ENCODE measurements at regions not wholly inside any gene's neighbourhood (a gene's known extent, or its start where the extent isn't known, plus 50 kb on each side); places are given as distances from the start of the nearest gene placed in this dataset.

DNA sequence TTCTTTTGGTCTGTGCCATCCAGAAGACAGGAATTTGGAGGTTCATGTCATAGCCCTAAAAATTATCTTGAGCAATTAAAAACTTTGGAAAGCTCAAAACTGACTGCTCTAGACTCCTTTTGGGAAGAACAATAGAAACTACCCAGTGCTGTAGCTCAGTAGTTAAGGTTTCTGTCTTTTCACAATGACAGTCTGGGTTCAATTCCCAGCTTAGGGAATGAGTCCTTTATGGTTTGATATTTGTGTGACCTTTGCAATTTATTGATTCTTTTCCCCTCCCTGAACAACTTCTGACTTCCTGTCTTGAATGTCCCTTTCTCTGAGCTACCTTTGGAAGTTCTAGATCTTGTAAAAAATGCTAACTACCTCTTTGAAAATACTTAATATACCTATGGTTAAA is 603.3 kb upstream of the IGFBP3 start:
- TF ChIP-seq, protein P1, sequence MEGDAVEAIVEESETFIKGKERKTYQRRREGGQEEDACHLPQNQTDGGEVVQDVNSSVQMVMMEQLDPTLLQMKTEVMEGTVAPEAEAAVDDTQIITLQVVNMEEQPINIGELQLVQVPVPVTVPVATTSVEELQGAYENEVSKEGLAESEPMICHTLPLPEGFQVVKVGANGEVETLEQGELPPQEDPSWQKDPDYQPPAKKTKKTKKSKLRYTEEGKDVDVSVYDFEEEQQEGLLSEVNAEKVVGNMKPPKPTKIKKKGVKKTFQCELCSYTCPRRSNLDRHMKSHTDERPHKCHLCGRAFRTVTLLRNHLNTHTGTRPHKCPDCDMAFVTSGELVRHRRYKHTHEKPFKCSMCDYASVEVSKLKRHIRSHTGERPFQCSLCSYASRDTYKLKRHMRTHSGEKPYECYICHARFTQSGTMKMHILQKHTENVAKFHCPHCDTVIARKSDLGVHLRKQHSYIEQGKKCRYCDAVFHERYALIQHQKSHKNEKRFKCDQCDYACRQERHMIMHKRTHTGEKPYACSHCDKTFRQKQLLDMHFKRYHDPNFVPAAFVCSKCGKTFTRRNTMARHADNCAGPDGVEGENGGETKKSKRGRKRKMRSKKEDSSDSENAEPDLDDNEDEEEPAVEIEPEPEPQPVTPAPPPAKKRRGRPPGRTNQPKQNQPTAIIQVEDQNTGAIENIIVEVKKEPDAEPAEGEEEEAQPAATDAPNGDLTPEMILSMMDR (IDR thresholded peaks at IDR 0.05; ENCODE audit: borderline replicate concordance, extremely low read depth, insufficient read depth): no peak
- no peak overlapping the region for H3K9ac ChIP-seq (ENCODE audit: low read length in 3 of 3)
- no peak overlapping the region for H3K4me3 ChIP-seq (ENCODE audit: low read length in 3 of 3)
- peaks cover 0 to 10% (median 0%) of the 10 kb centered on the region in 3 donors for H3K9me3 ChIP-seq (ENCODE audit: control insufficient read depth in 2 of 3, insufficient read depth in 1 of 3, low read length in 3 of 3)
- H3K27me3 ChIP-seq (ENCODE audit: control insufficient read depth, insufficient read depth, low read length): no peaks in the 10 kb centered on the region
- no peaks in the 10 kb centered on the region for H3K4me1 ChIP-seq (ENCODE audit: control insufficient read depth in 2 of 3, insufficient read depth in 2 of 3, low read depth in 1 of 3, low read length in 3 of 3)
- DNase-seq (no peak), FAIRE-seq (no peak)
- intact Hi-C loops (cut with DNase I): no loop called here
- no peaks in the 10 kb centered on the region for H3K36me3 ChIP-seq (ENCODE audit: control insufficient read depth in 2 of 3, insufficient read depth in 3 of 3, low read length in 3 of 3)
- H3K27ac ChIP-seq (ENCODE audit: low read depth in 2 of 2, low read length in 2 of 2): no peak overlapping the region

DNA sequence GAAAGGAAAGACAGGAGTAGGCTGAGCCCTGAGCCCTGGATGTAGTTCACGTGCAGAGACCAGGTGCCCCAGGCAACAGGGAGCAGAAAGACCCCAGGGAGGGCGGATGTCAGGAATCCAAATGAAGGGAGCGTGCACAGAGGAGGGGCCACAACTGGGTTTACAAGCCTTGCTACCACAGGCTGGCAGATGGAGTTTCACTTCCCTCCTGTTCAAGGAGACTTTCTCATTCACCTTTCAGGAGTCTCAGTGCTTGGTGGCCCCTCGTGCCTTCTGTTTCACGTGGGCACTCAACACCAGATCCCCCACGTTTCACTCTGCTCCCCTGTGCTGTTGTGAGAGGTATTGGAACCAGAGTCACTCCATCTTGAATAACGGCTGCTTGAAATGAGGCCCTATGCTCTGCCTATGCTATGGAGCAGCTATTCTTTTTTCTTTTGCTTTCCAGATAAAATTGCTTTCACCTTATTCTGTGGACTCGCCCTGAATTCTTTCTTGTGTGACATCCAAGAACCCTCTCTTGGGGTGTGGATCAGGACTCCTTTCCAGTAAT is 601.4 kb upstream of the IGFBP3 start:
- Histone ChIP-seq H3K9me3 (ENCODE audit: control insufficient read depth in 2 of 3, insufficient read depth in 1 of 3, low read length in 3 of 3) (peaks cover 0 to 7% (median 0%) of the 10 kb centered on the region in 3 donors), H3K36me3 (ENCODE audit: control insufficient read depth in 2 of 3, insufficient read depth in 3 of 3, low read length in 3 of 3) (no peaks in the 10 kb centered on the region), H3K27ac (ENCODE audit: low read depth in 2 of 2, low read length in 2 of 2) (no peak overlapping the region), H3K27me3 (ENCODE audit: control insufficient read depth, insufficient read depth, low read length) (no peaks in the 10 kb centered on the region), H3K4me1 (ENCODE audit: control insufficient read depth in 2 of 3, insufficient read depth in 2 of 3, low read depth in 1 of 3, low read length in 3 of 3) (no peaks in the 10 kb centered on the region), H3K4me3 (ENCODE audit: low read length in 3 of 3) (no peak overlapping the region), H3K9ac (ENCODE audit: low read length in 3 of 3) (no peak overlapping the region)
- DNase-seq (no peak), FAIRE-seq (no peak)
- TF ChIP-seq, protein P1 (IDR thresholded peaks at IDR 0.05; ENCODE audit: borderline replicate concordance, extremely low read depth, insufficient read depth): no peak
- intact Hi-C loops (cut with DNase I): no loop called here

DNA sequence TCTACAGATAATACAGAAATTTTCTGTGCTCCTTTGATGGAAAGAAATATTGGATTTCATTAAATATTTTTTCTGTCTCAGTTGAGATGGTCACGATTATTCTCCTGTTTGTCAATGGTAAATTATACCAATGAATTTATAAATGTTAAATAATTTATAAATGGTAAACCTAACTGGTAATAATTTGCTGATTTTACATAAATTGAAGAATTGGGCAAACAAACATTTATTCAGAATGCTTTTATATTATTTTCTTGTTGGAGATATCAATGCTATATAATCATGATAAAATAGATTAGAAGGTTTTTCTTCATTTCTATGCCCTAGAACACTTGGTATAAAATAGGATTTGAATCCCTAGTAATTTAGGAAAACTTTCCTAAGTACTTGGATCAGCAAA is 597.6 kb upstream of the IGFBP3 start:
- Histone ChIP-seq H3K4me3 (ENCODE audit: low read length in 3 of 3) (no peak overlapping the region), H3K9ac (ENCODE audit: low read length in 3 of 3) (no peak overlapping the region), H3K4me1 (ENCODE audit: control insufficient read depth in 2 of 3, insufficient read depth in 2 of 3, low read depth in 1 of 3, low read length in 3 of 3) (peaks cover 0 to 2% (median 0%) of the 10 kb centered on the region in 3 donors), H3K27ac (ENCODE audit: low read depth in 2 of 2, low read length in 2 of 2) (no peak overlapping the region), H3K9me3 (ENCODE audit: control insufficient read depth in 2 of 3, insufficient read depth in 1 of 3, low read length in 3 of 3) (no peaks in the 10 kb centered on the region), H3K27me3 (ENCODE audit: control insufficient read depth, insufficient read depth, low read length) (no peaks in the 10 kb centered on the region), H3K36me3 (ENCODE audit: control insufficient read depth in 2 of 3, insufficient read depth in 3 of 3, low read length in 3 of 3) (no peaks in the 10 kb centered on the region)
- FAIRE-seq (peak; percentile 15), DNase-seq (no peak)
- intact Hi-C loops (cut with DNase I): no loop called here
- TF ChIP-seq, protein P1 (IDR thresholded peaks at IDR 0.05; ENCODE audit: borderline replicate concordance, extremely low read depth, insufficient read depth): no peak
